MG63 (cell line): ENCODE measurements at regions not wholly inside any gene's neighbourhood (a gene's known extent, or its start where the extent isn't known, plus 50 kb on each side); places are given as distances from the start of the nearest gene placed in this dataset.
A peak's percentile ranks its signal among the peaks of the same experiment; 100 is the strongest.

ENCODE experiments used
- DNase-seq: peaks from one replicate; pipeline ENCODE4 v3.0.0-alpha.2; 2020
- H3K27me3 ChIP-seq: fragments of 250-450 bp; sonication (Bioruptor Pico); 2 replicates; pipeline ENCODE4 v1.5.1; 2020; ENCODE audit warnings: mild to moderate bottlenecking, moderate library complexity
- H3K36me3 ChIP-seq: fragments of 250-450 bp; sonication (Bioruptor Pico); 2 replicates; pipeline ENCODE4 v1.5.1; 2020; ENCODE audit warnings: mild to moderate bottlenecking, moderate library complexity
- H3K4me3 ChIP-seq: fragments of 250-450 bp; sonication (Bioruptor Pico); 2 replicates; pipeline ENCODE4 v1.5.1; 2020; ENCODE audit warnings: mild to moderate bottlenecking, moderate library complexity
- H3K9me3 ChIP-seq: fragments of 250-450 bp; sonication (Bioruptor Pico); 2 replicates; pipeline ENCODE4 v1.5.1; 2020; ENCODE audit warnings: mild to moderate bottlenecking, moderate library complexity

- H3K4me3 ChIP-seq: no peak overlapping the region
- no peaks in the 10 kb centered on the region for H3K36me3 ChIP-seq
- H3K27me3 ChIP-seq: peaks cover 4% of the 10 kb centered on the region; the same call in 1 of the 2 replicates
- DNase-seq: no peak
- H3K9me3 ChIP-seq: no peaks in the 10 kb centered on the region
Measured at GRCh38 chr12:112734859-112735695, 56.5 kb upstream of the RPH3A start.

- DNase-seq: peak; percentile 13
- H3K27me3 ChIP-seq: peaks cover 4% of the 10 kb centered on the region; the same call in 1 of the 2 replicates
Measured at GRCh38 chr12:112738531-112738930, 53.0 kb upstream of the RPH3A start.

GRCh38 chr12:112740387-112740934, 51.1 kb upstream of the RPH3A start:
- Histone ChIP-seq H3K27me3 (no peaks in the 10 kb centered on the region; the same call in 1 of the 2 replicates), H3K4me3 (no peak overlapping the region), H3K36me3 (no peaks in the 10 kb centered on the region), H3K9me3 (no peaks in the 10 kb centered on the region)
- DNase-seq: no peak

More at GRCh38 chr12:112738531-112738930, 53.0 kb upstream of the RPH3A start:
- Histone ChIP-seq H3K9me3 (no peaks in the 10 kb centered on the region), H3K4me3 (no peak overlapping the region), H3K36me3 (no peaks in the 10 kb centered on the region)

GRCh38 chr12:112741106-112741505, 50.4 kb upstream of the RPH3A start:
- no peak for DNase-seq
- Histone ChIP-seq H3K27me3 (peaks cover 2% of the 10 kb centered on the region; the same call in 1 of the 2 replicates), H3K36me3 (no peaks in the 10 kb centered on the region), H3K4me3 (no peak overlapping the region), H3K9me3 (no peaks in the 10 kb centered on the region)
